Breast epithelium (tissue), 4 donors: ENCODE measurements at regions not wholly inside any gene's neighbourhood (a gene's known extent, or its start where the extent isn't known, plus 50 kb on each side); places are given as distances from the start of the nearest gene placed in this dataset.

Experiments
- DNase-seq, 2 donors: peaks; one replicate each; pipeline ENCODE4 v3.0.0-alpha.2; 2019; ENCODE audit warnings: low spot score in 2 of 2
- H3K27ac ChIP-seq, 2 donors: fragments of 200-600 bp; sonication (generic) in 1 of 2; one replicate each; pipeline ENCODE4 v1.5.1; 2016 to 2019; ENCODE audit warnings: mild to moderate bottlenecking in 1 of 2
- H3K27me3 ChIP-seq, 2 donors: fragments of 200-600 bp; sonication (generic) in 1 of 2; one replicate each; pipeline versions ENCODE4 v1.5.1 to v1.6.0; 2017 to 2019; ENCODE audit warnings: control low read depth in 1 of 2, mild to moderate bottlenecking in 1 of 2
- H3K36me3 ChIP-seq: fragments of 200-600 bp; one replicate; pipeline ENCODE4 v1.5.1; 2019
- H3K4me1 ChIP-seq, 2 donors: fragments of 200-600 bp; sonication (generic); one replicate each; pipeline ENCODE4 v1.5.1; 2016 to 2019; ENCODE audit warnings: control low read depth in 1 of 2
- H3K4me3 ChIP-seq, 3 donors: fragments of 200-600 bp; sonication (generic); 1 replicate in 2 of 3; 2 replicates in 1 of 3; pipeline ENCODE4 v1.5.1; 2016 to 2019; ENCODE audit warnings: mild to moderate bottlenecking in 3 of 3, moderate library complexity in 2 of 3
- H3K9me3 ChIP-seq, 2 donors: fragments of 200-600 bp; sonication (generic) in 1 of 2; one replicate each; pipeline ENCODE4 v1.5.1; 2016 to 2019; ENCODE audit warnings: control low read depth in 1 of 2
- CTCF ChIP-seq, 3 donors: fragments of 450-650 bp; IDR thresholded peaks; one replicate each; pipeline ENCODE4 v1.5.1; 2016 to 2017; ENCODE audit warnings: antibody characterized with exemption in 3 of 3, mild to moderate bottlenecking in 3 of 3, moderate library complexity in 3 of 3
- POLR2A ChIP-seq: fragments of 450-650 bp; IDR thresholded peaks from one replicate; pipeline ENCODE4 v1.6.1; 2016; ENCODE audit warnings: antibody characterized with exemption, mild to moderate bottlenecking, moderate library complexity
- POLR2AphosphoS5 ChIP-seq, 3 donors: sonication (generic); formaldehyde crosslinking; IDR thresholded peaks; one replicate each; pipeline ENCODE4 v1.6.1; 2017; ENCODE audit warnings: antibody characterized with exemption in 3 of 3
- intact Hi-C: fragments of 100-400 bp; cut with DNase I; formaldehyde crosslinking; loops from one replicate; pipeline ENCODE4 v1.15.1; 2023; ENCODE audit warnings: low total_unique reads

GRCh38 chr22:27043262-27043661 is 385.9 kb downstream of the MIAT start:
- Histone ChIP-seq H3K4me1 (no peaks in the 10 kb centered on the region), H3K4me3 (no peak overlapping the region), H3K27ac (no peak overlapping the region), H3K36me3 (no peaks in the 10 kb centered on the region), H3K27me3 (peaks cover 0 to 3% of the 10 kb centered on the region in 2 donors), H3K9me3 (no peaks in the 10 kb centered on the region)
- DNase-seq: no peak
- TF ChIP-seq POLR2A (no peak), CTCF (IDR thresholded peaks at IDR 0.05) (no peak), POLR2AphosphoS5 (IDR thresholded peaks at IDR 0.05) (no peak)
- intact Hi-C loops: no loop called here

GRCh38 chr22:27045103-27045947 is 387.9 kb downstream of the MIAT start:
- no peaks in the 10 kb centered on the region for H3K27me3 ChIP-seq
- no peak overlapping the region for H3K27ac ChIP-seq
- H3K36me3 ChIP-seq: no peaks in the 10 kb centered on the region
- DNase-seq: no peak
- no peaks in the 10 kb centered on the region for H3K4me1 ChIP-seq
- intact Hi-C loops: no loop called here
- H3K9me3 ChIP-seq: no peaks in the 10 kb centered on the region
- TF ChIP-seq POLR2A (no peak), POLR2AphosphoS5 (IDR thresholded peaks at IDR 0.05) (no peak), CTCF (IDR thresholded peaks at IDR 0.05) (no peak)
- no peak overlapping the region for H3K4me3 ChIP-seq

- DNase-seq: no peak
- H3K27ac ChIP-seq: no peak overlapping the region
- H3K27me3 ChIP-seq: no peaks in the 10 kb centered on the region
- no peaks in the 10 kb centered on the region for H3K36me3 ChIP-seq
- H3K4me1 ChIP-seq: no peaks in the 10 kb centered on the region
- H3K4me3 ChIP-seq: no peak overlapping the region
- TF ChIP-seq POLR2AphosphoS5 (IDR thresholded peaks at IDR 0.05) (no peak), POLR2A (no peak)
- intact Hi-C loops: no loop called here
- H3K9me3 ChIP-seq: no peaks in the 10 kb centered on the region
These were observed 388.7 kb downstream of the MIAT start for GRCh38 chr22:27046086-27046485.

- no peaks in the 10 kb centered on the region for H3K36me3 ChIP-seq
- no peak overlapping the region for H3K27ac ChIP-seq
- no peak for DNase-seq
- no peaks in the 10 kb centered on the region for H3K9me3 ChIP-seq
- no peaks in the 10 kb centered on the region for H3K27me3 ChIP-seq
- H3K4me1 ChIP-seq: no peaks in the 10 kb centered on the region
- intact Hi-C loops: no loop called here
- no peak for TF ChIP-seq POLR2A
- H3K4me3 ChIP-seq: no peak overlapping the region
These were observed 389.2 kb downstream of the MIAT start for GRCh38 chr22:27046603-27047002.

GRCh38 chr22:27050771-27051170 is 393.4 kb downstream of the MIAT start:
- Histone ChIP-seq H3K4me3 (no peak overlapping the region), H3K27me3 (no peaks in the 10 kb centered on the region), H3K4me1 (no peaks in the 10 kb centered on the region), H3K36me3 (no peaks in the 10 kb centered on the region), H3K27ac (no peak overlapping the region), H3K9me3 (no peaks in the 10 kb centered on the region)
- intact Hi-C loops: no loop called here
- DNase-seq: no peak
- no peak for TF ChIP-seq POLR2AphosphoS5 (IDR thresholded peaks at IDR 0.05)
- TF ChIP-seq POLR2A: no peak
- no peak for TF ChIP-seq CTCF (IDR thresholded peaks at IDR 0.05)

GRCh38 chr22:27051407-27051806 is 394.0 kb downstream of the MIAT start:
- Histone ChIP-seq H3K9me3 (no peaks in the 10 kb centered on the region), H3K27ac (no peak overlapping the region), H3K27me3 (no peaks in the 10 kb centered on the region), H3K36me3 (no peaks in the 10 kb centered on the region), H3K4me1 (no peaks in the 10 kb centered on the region), H3K4me3 (no peak overlapping the region)
- no peak for TF ChIP-seq CTCF (IDR thresholded peaks at IDR 0.05)
- intact Hi-C loops: no loop called here
- no peak for DNase-seq
